NCI-H345 treated with DMSO at 0.1 percent for 48 hours (cell line): ENCODE measurements at regions not wholly inside any gene's neighbourhood (a gene's known extent, or its start where the extent isn't known, plus 50 kb on each side); places are given as distances from the start of the nearest gene placed in this dataset.
"Not testable (repeated sequence)": the region's sequence is repeated elsewhere in the genome, so short reads cannot be mapped to it uniquely, and the experiment has no call there.

Source experiments
- DNase-seq: peaks from one replicate; lab custom pipeline; 2025; ENCODE audit not compliant: unreplicated experiment; lab: John Stamatoyannopoulos, UW

- no peak for DNase-seq
These were observed 728.3 kb downstream of the METTL15 start for GRCh38 chr11:28836285-28837081.

- no peak for DNase-seq
These were observed 727.6 kb downstream of the METTL15 start for GRCh38 chr11:28835790-28836189.

- DNase-seq: no peak
These were observed 727.1 kb downstream of the METTL15 start for GRCh38 chr11:28835317-28835716.

- DNase-seq: no peak
These were observed 726.7 kb downstream of the METTL15 start for GRCh38 chr11:28834877-28835276.

GRCh38 chr11:28833670-28834069 lies 725.5 kb downstream of the METTL15 start:
- DNase-seq: no peak

- no peak for DNase-seq
These were observed 725.0 kb downstream of the METTL15 start for GRCh38 chr11:28833169-28833568.

GRCh38 chr11:28826807-28827206 lies 718.6 kb downstream of the METTL15 start:
- DNase-seq: no peak

GRCh38 chr11:28822576-28822975 lies 714.4 kb downstream of the METTL15 start:
- DNase-seq: no peak

GRCh38 chr11:28820296-28820989 lies 712.3 kb downstream of the METTL15 start:
- no peak for DNase-seq

- no peak for DNase-seq
These were observed 711.6 kb downstream of the METTL15 start for GRCh38 chr11:28819741-28820140.

- no peak for DNase-seq
These were observed 706.9 kb downstream of the METTL15 start for GRCh38 chr11:28815110-28815509.

- DNase-seq: no peak
These were observed 700.6 kb downstream of the METTL15 start for GRCh38 chr11:28808771-28809170.

GRCh38 chr11:28799316-28799715 lies 691.1 kb downstream of the METTL15 start:
- no peak for DNase-seq

- no peak for DNase-seq
These were observed 690.1 kb downstream of the METTL15 start for GRCh38 chr11:28798286-28798685.

GRCh38 chr11:28797536-28797935 lies 689.3 kb downstream of the METTL15 start:
- DNase-seq: no peak

- DNase-seq: no peak
These were observed 686.2 kb downstream of the METTL15 start for GRCh38 chr11:28794405-28794804.

GRCh38 chr11:28793282-28793738 lies 685.1 kb downstream of the METTL15 start:
- DNase-seq: no peak

GRCh38 chr11:28792856-28793255 lies 684.7 kb downstream of the METTL15 start:
- no peak for DNase-seq

GRCh38 chr11:28787897-28788296 lies 679.7 kb downstream of the METTL15 start:
- DNase-seq: not testable (repeated sequence)

GRCh38 chr11:28777126-28777525 lies 668.9 kb downstream of the METTL15 start:
- no peak for DNase-seq

GRCh38 chr11:28773606-28774005 lies 665.4 kb downstream of the METTL15 start:
- DNase-seq: no peak

GRCh38 chr11:28770806-28771205 lies 662.6 kb downstream of the METTL15 start:
- no peak for DNase-seq
